HFFc6 (cell line): ENCODE measurements at regions not wholly inside any gene's neighbourhood (a gene's known extent, or its start where the extent isn't known, plus 50 kb on each side); places are given as distances from the start of the nearest gene placed in this dataset.

Experiments
- DNase-seq: peaks from one replicate; pipeline ENCODE4 v3.0.0-alpha.2; 2018
- H3K27ac Mint-ChIP-seq: 2 replicates; pipeline ENCODE4 v1.8.0; 2020; ENCODE audit warnings: mild to moderate bottlenecking, mixed read lengths
- H3K27me3 Mint-ChIP-seq: 2 replicates; pipeline ENCODE4 v1.8.0; 2021; ENCODE audit warnings: mild to moderate bottlenecking, moderate library complexity, mixed read lengths; ENCODE audit not compliant: insufficient read depth
- H3K36me3 Mint-ChIP-seq: 2 replicates; pipeline ENCODE4 v1.8.0; 2021; ENCODE audit warnings: low read depth, mixed read lengths
- H3K4me1 Mint-ChIP-seq: 2 replicates; pipeline ENCODE4 v1.8.0; 2020; ENCODE audit warnings: low read depth, mixed read lengths
- H3K4me3 Mint-ChIP-seq: 2 replicates; pipeline ENCODE4 v1.8.0; 2020; ENCODE audit warnings: mild to moderate bottlenecking, moderate library complexity, mixed read lengths
- H3K9me3 Mint-ChIP-seq: 2 replicates; pipeline ENCODE4 v1.8.0; 2020; ENCODE audit warnings: mild to moderate bottlenecking, mixed read lengths
- TF ChIP-seq, protein P1 (sequence below): fragments of 200-600 bp; sonication (generic); IDR thresholded peaks from 2 replicates; pipeline ENCODE4 v1.5.0; 2021; ENCODE audit warnings: antibody characterized with exemption, mild to moderate bottlenecking

DNA sequence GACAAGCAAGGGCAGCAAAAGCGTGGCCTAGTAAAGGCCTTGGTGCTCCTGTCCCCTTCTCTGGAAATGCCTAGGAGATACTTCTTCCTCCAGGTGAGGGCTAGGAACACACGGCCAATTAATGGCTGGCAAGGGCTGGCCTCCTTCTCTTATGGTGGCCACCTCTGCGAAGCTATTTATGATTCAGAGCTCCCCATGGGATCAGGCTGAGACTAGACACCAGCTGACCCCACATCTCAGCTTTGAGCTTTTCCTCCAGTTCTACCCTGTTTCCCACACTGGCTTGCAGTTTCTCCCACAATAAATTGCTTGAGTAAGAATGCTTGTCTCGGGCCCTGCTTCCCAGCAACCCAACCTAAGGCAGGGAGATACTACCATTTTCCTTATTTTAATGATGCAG lies 53.7 kb downstream of the CAMK2N1 start:
- H3K4me3 Mint-ChIP-seq: no peak overlapping the region
- peaks cover 47% of the 10 kb centered on the region for H3K27me3 Mint-ChIP-seq
- H3K9me3 Mint-ChIP-seq: no peaks in the 10 kb centered on the region
- H3K4me1 Mint-ChIP-seq: peaks cover 11% of the 10 kb centered on the region
- TF ChIP-seq, protein P1, sequence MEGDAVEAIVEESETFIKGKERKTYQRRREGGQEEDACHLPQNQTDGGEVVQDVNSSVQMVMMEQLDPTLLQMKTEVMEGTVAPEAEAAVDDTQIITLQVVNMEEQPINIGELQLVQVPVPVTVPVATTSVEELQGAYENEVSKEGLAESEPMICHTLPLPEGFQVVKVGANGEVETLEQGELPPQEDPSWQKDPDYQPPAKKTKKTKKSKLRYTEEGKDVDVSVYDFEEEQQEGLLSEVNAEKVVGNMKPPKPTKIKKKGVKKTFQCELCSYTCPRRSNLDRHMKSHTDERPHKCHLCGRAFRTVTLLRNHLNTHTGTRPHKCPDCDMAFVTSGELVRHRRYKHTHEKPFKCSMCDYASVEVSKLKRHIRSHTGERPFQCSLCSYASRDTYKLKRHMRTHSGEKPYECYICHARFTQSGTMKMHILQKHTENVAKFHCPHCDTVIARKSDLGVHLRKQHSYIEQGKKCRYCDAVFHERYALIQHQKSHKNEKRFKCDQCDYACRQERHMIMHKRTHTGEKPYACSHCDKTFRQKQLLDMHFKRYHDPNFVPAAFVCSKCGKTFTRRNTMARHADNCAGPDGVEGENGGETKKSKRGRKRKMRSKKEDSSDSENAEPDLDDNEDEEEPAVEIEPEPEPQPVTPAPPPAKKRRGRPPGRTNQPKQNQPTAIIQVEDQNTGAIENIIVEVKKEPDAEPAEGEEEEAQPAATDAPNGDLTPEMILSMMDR: no peak
- H3K27ac Mint-ChIP-seq: no peak overlapping the region
- no peaks in the 10 kb centered on the region for H3K36me3 Mint-ChIP-seq
- DNase-seq: no peak

DNA sequence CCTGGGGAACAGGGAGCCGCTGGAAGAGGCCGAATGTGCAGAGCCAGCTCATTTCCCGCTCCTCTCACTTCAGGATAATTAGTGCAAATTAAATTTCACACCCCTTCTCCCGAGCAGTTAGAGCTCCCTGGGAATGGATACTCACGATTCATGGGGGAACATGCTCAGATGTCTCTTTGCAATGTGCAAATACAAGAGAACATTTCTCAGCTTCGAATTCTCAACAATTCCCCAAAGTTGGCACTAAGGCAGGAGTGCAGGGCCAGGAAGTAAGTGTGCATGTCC lies 54.9 kb downstream of the CAMK2N1 start:
- Mint-ChIP-seq H3K9me3 (no peaks in the 10 kb centered on the region), H3K36me3 (no peaks in the 10 kb centered on the region), H3K27ac (no peak overlapping the region), H3K4me1 (peaks cover 22% of the 10 kb centered on the region), H3K27me3 (peaks cover 41% of the 10 kb centered on the region), H3K4me3 (no peak overlapping the region)
- no peak for DNase-seq
- TF ChIP-seq, protein P1: no peak

- TF ChIP-seq, protein P1: peak; percentile 93
- no peak for DNase-seq
These were observed 55.4 kb downstream of the CAMK2N1 start for GRCh38 chr1:20430355-20431175.

DNA sequence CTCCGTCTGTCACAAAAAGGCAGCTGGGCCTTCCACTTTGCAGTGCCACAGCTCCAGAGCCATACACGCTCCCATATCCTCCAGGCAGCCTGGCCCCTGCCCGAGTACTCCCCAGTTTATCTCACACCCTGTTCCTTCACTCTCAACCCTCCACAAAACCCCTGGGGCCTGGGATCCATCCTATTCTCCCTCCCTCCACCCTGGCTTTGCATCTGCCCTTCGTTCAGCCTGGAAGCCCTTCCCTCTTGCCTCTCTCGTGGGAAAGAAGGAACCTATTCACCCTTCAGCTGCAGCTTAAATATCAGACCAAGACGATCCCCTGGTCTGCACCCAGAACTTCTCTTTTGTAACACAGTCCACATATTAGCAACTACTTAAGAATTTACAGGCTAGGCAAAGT lies 56.7 kb downstream of the CAMK2N1 start:
- H3K4me1 Mint-ChIP-seq: peaks cover 22% of the 10 kb centered on the region
- peaks cover 7% of the 10 kb centered on the region for H3K9me3 Mint-ChIP-seq
- DNase-seq: no peak
- TF ChIP-seq, protein P1: no peak
- peaks cover 5% of the 10 kb centered on the region; the same call in 1 of the 2 replicates for H3K36me3 Mint-ChIP-seq
- no peak overlapping the region for H3K27ac Mint-ChIP-seq
- peaks cover 27% of the 10 kb centered on the region for H3K27me3 Mint-ChIP-seq
- no peak overlapping the region for H3K4me3 Mint-ChIP-seq

More at GRCh38 chr1:20430355-20431175, 55.4 kb downstream of the CAMK2N1 start:
- H3K27me3 Mint-ChIP-seq: peaks cover 37% of the 10 kb centered on the region
- no peak overlapping the region for H3K27ac Mint-ChIP-seq
- H3K36me3 Mint-ChIP-seq: no peaks in the 10 kb centered on the region
- H3K4me3 Mint-ChIP-seq: no peak overlapping the region
- no peaks in the 10 kb centered on the region for H3K9me3 Mint-ChIP-seq
- H3K4me1 Mint-ChIP-seq: peaks cover 22% of the 10 kb centered on the region

DNA sequence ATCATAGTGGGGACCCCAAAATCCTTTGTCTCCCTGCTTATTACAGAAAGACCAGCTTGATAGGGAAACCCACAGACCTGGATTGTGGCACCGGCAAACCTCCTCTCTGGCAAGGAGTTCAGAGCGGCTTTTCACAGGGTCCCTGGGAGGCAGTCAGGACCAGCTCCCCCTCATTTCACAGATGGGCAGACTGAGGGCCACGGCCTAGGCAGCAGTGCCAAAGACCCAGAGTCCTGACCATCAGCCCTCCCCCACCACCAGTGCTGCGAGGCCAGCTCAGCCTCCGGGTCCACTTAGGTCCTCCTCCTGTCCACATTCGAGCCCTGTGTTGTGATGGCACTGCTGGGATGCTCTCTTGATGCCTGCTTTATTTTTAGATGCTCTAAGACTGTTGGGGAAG lies 57.2 kb downstream of the CAMK2N1 start:
- no peak for DNase-seq

More for the DNA sequence above, 57.2 kb downstream of the CAMK2N1 start:
- no peak overlapping the region for H3K27ac Mint-ChIP-seq
- H3K27me3 Mint-ChIP-seq: peaks cover 23% of the 10 kb centered on the region
- H3K36me3 Mint-ChIP-seq: peaks cover 5% of the 10 kb centered on the region
- H3K4me1 Mint-ChIP-seq: peaks cover 22% of the 10 kb centered on the region
- no peak overlapping the region for H3K4me3 Mint-ChIP-seq
- H3K9me3 Mint-ChIP-seq: peaks cover 11% of the 10 kb centered on the region
- TF ChIP-seq, protein P1: no peak
